GM04503 (cell line): ENCODE measurements at regions not wholly inside any gene's neighbourhood (a gene's known extent, or its start where the extent isn't known, plus 50 kb on each side); places are given as distances from the start of the nearest gene placed in this dataset.

Experiments
- DNase-seq: peaks from one replicate; pipeline ENCODE4 v3.0.0-alpha.2; 2012; ENCODE audit warnings: low read depth

DNA sequence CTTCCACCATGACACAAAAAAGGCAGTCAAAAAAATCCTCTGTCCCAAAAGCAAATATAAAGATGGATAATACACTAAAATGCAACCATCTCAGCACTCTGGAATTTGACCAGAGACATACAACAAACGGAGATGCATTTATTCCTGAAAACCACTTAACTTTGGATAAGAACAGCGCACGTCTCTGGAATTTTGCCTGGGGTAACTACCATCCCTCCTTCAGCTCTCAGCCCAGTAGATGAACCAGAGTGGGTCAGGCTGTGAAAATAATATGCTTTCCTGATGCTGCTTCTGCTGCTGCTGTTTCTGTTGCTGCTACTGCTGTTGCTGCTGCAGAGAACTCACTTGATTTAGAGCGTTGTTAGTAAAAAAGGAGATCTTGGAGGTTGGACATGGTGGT lies 133.8 kb upstream of the ACVR2A start:
- no peak for DNase-seq

DNA sequence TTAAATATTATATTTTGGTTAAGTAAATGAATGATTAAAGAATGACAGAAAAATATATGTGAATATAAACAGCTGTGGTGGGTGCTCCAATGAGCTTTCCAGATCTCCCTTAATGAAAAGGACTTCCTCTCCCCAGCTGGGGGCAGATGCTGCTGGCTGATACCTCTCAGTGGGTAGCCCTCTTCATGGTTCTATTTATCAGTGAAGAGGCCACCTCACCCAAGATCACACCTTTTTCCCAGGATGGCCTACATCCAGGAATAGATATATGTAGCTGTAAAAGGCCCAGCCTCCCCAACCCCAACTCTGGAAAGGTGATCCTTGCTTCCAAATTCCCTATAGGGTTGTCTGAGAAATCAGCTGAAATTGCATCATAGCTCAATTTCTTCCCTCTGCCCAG lies 135.2 kb upstream of the ACVR2A start:
- no peak for DNase-seq

DNA sequence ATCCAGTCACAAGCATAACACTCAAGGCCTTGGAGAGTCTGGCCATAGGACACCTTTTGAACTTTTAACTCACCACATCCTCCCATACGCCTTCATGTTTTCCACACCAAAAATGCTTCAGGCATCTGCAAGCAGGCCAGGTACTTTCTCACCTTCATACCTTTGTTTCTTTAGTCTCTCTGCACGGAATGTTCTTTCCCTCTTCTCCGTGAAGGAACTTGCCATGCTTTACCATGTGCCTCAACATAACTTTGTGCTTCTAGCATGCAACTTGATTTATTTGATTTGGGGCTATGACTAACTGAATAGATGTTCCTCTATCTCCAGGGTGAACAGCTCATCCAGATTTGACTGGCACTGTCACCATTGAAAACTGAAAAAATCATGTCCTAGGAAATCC lies 141.7 kb upstream of the ACVR2A start:
- DNase-seq, result no peak

DNA sequence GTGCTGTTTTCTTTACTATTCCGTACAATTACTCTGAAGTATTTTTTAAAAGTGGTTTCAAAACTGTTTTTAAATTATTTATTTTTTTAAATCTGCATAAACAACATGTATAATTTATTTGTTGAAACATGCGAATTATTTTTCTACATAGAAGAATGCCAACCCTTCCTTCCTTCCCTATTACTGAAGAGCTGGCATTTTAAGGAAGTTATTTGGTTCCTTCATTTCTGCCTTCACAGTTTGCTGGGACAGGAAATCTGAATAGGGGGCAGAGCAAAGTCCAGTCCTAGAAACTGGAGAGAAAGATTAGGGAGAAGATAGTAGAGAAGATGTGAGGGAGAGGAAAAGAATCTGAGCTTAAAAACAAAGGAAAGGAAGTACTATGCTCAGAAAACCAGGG lies 146.7 kb upstream of the ACVR2A start:
- DNase-seq, result no peak

DNA sequence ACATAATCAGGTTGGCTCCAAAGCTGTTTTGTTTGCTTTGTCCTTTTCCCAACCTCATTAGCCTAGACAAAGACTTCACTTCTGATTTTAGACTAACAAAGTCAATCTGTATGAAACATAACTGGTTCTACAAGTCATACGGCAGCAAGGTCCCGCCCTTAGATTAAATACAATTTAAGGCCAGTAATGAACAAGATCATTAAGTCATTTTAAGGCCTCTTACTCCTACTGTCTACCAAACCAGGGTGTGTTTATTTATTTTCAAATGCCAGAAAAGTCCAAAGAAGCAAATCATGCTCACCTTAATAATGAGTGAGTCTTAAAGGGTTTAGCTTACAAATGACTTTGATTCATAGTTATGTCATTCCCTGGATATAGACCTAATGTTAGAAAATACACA lies 148.4 kb upstream of the ACVR2A start:
- DNase-seq, result no peak

DNA sequence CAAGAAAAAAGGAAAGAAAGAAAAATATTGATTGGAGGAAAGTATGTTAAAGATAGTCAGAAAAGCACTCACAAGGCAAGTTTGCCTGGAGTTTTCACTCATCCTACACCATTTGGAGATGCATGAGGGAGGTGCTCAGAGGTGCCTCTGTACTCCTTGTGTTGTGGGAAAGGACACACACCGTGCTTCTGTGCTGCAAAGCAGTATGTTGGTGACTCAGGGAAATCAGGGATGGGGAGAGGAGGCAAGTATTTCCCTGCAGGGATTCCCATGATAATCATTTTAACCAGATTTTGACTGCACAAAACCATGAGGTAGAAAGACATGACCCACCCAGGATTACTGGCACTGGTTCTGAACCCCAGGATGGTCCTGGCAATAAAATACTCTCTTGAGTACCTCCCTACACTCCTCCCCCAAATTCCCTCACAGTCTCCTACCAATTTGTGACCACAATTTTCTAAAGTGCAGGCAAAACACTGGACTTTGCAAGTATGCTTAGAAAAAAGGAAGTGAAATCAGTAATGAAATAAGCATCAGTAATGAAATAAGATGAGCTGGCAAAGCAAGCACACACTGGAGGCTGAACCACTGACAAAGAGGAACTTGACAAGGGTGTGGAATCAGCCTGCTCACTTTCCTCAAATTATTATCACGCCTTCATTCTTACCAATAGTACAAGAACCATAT lies 155.5 kb upstream of the ACVR2A start:
- DNase-seq, result no peak

DNA sequence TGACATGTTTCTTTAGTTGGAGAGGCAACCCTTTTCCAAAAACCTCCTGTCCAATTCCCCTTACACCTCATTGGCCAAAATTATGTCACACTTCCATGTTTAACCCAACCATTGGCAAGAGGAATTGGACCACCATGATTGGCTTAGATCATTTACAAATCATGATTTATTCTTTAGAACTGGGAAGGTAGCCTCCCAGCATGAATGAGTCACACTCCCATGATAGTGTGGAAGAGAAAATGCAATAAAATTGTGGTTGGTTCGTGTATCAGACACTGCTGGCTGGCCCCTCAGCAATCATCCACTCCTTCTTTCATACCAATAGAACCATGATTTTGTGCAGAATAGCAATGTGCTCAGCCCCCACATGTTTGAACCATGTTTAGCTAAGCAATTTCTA lies 156.6 kb upstream of the ACVR2A start:
- no peak for DNase-seq

DNA sequence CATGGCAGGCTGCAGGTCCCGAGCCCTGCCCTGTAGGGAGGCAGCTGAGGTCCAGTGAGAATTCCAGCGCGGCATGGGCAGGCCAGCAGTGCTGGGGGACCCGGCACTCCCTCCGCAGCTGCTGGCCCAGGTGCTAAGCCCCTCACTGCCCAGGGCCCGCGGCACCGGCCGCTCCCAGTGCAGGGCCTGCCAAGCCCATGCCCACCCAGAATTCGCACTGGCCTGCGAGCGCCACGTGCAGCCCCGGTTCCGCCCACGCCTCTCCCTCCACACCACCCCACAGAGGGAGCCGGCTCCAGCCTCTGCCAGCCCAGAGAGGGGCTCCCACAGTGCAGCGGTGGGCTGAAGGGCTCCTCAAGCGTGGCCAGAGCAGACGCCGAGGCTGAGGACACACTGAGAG lies 158.5 kb upstream of the ACVR2A start:
- DNase-seq, result no peak

DNA sequence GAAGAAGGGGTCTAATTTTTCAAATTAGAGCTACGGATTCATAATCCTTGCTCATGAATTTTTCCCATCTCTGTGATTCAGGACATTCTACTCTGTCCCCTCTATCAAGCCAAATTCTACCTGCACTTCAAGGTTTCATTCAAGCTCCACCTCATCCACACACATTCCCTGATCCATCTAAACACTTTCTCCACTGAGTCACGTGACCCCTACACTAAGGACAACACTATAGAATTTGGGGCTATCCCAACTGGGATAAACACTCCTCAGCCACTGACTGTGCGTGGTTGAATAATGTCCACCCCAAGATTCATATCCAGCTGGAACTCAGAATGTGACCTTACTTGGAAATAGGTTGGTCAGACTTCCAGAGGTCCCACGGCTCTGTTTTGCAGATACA lies 159.9 kb upstream of the ACVR2A start:
- no peak for DNase-seq

DNA sequence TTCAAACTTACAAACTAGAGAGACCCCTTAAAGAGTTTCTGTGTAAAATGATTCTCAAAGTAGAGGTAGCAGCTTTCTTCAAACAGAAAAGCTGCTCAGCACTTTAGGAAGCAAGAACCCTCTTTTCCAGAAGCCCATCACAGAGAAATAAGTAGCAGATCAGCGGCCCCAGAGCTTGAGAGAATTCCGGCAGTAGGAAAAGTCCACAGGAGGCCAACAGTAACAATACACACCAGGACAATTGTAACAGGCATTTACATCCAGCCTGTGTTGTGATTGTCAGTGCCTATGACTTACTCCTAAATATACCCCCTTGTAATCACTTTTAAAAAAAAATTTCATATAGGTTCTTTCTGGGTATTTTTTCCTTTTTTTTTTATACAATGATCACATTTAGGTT lies 161.4 kb upstream of the ACVR2A start:
- DNase-seq, result no peak

DNA sequence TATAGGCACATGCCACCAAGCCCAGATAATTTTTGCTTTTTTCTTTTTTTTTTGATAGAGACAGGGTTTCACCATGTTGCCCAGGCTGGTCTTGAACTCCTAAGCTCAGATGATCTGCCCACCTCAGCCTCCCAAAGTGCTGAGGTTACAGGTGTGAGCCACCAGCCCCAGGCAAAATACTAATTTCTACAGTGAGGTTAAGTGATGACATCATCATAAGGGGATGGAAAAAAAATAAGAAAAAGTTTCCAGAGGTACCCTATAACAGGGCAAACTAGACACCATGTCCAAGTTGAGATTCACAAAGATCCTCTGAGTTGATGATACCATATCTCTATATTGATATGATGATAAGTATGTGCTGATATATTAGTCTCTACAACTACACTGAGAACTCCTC lies 163.7 kb upstream of the ACVR2A start:
- DNase-seq, result no peak

DNA sequence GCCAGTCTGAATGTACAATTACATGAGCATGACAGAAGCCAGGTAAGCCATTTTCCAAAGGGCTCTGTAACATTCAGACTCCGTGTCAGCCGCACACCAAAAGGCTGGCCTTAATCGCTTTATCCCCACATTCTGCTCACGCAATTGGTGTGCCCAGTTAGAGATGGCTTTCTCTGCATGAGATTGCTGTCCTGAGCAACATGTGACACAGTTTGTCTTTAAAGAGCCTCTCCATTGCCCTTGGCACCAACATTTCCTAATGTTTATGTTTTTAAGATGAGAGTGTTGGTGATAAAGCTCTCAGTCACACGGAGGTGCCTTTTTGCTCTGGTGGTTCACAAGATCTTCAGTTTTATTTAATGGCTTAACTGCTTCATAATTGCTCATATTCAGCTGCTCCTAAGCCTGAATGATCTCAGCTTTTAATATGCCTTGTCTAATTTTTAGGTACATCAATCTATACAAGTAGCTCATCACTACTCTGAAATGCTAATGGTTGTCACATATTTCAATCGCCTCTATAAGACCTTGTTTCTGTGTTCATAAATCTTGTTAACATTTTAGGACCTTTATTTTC lies 164.8 kb upstream of the ACVR2A start:
- DNase-seq, result no peak

DNA sequence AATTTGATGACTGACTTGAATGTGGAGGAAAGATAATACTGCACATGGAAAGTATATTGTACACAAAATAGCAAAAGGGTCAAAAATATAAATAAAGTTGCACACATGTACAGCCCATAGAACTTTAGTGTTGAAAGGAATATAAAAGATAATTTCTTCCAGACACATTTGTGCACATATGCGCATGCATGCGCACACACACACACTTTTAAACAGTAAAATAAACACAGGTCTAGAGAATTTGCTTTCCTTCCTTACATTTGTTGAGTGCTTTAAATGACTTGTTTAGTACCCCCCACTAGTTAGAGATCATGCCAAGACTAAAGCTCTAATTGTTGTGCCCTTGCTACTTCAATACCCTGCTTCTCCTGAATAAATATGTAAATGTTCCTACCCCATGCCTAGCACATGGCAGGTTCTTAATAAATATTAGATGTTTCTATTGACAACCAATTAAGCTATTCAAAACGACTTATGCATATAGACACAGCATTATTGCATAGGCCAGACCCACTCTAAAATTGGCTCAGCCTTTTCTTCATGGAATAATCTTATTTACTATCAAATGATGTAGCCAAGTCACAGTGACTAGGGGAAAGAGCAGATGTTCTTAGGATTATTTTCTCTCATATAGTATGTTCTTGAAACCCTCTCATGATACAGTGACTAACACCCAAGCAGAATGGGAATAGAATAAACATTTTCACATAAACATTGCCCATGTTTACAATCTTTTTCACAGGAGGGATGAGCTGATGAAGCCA lies 165.5 kb upstream of the ACVR2A start:
- no peak for DNase-seq

DNA sequence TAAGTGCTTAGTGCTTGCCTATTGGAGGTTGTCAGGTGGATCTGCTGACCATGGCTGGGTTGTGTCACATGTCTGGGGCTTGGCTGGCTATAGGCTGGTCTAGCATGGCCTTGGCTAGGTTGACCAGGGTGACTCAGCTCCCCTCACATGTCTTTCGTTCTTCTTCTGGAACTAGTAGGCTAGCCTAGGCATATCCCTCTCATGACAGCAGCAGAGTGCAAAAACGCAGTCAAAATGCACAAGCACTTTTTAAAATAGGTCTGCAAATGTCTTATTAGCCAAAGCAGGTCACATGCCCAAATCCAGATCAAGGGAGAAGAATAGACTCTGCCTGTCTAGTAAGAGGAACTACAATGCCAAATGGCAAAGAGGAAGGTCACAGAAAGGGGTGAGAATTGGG lies 179.7 kb upstream of the ACVR2A start:
- DNase-seq, result no peak

DNA sequence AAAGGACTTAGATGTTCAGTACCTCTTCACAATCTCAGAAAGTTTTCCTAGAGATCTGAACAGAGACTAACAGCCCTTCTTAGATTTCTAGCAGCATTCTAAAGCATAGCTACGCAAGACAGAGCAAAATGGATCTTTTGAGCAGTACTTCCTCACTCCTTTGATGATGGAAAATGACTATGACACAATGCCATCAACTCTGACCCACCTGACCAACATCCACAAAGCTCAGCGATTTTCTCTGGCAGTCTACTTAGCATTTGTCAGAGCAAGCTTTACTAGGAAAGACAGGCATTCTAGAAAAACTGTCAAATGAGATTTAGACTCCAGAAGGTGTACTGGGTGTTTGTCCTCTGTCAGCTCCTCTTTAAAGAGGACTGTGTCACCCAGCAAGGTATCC lies 180.9 kb upstream of the ACVR2A start:
- no peak for DNase-seq

DNA sequence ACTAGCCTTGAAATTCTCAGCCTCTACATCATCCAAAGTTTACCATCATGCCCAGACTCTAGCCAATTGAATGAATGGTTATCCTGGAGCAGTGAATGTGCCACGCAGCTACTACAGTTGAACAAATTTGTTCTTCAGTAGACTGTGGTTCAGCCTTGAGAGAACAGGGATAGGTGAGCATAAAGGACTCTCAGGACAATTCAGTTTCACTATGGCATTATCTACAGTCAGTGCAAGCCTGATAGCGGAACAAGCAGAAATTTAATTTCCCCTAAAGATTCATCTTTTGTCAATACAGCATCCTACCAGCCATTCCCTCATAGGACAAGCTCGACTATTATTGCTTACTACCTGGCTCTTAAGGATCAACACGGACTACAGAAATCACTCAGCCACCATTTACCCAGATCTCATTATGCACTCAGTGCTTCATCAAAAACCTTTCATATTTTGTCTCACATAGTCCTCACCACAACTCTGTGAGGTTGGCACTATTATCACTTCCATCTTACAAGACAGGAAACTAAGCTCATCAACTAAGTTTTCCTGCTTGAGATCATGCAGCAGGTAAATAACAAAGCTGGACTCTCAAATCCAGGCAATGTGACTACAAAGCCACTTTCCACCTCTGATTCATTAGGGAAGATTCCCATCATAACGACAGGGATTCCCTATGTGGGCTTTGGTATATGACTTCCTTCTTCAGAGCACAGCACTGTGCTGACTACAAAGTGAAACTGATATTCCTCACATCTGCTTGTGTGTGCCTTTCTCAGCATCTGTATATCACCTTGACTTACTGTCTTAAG lies 181.5 kb upstream of the ACVR2A start:
- no peak for DNase-seq

DNA sequence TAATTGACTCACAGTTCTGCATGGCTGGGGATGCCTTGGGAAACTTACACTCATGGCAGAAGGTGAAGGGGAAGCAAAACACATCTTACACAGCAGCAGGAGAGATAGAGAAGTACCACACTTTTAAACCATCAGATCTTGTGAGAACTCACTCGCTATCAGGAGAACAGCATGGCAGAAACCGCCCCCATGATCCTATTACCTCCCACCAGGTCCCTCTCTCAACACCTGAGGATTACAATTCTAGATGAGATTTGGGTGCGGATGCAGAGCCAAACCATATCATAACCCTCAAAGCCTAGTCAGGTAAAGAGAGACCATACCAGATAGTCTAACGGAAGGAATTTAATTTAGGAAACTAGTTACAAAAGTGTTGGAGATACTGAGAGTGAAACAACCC lies 182.6 kb upstream of the ACVR2A start:
- DNase-seq, result no peak

DNA sequence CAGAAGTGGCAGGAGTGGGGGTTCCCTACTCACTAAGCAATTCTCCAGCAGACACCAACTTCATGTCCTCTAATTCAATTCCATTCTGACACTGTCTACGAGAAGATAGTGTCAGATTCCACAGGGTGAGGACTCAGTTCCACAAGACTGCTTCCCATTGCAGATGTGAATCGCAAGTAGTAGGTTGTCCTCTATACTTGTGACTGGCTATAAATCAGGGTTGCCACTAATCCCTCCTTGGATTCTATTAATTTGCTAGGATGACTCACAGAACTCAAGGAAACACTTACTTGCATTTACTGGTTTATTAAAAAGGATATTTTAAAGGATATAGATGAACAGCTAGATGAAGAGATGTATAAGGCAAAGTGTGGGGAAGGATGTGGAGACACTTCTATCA lies 184.1 kb upstream of the ACVR2A start:
- no peak for DNase-seq

DNA sequence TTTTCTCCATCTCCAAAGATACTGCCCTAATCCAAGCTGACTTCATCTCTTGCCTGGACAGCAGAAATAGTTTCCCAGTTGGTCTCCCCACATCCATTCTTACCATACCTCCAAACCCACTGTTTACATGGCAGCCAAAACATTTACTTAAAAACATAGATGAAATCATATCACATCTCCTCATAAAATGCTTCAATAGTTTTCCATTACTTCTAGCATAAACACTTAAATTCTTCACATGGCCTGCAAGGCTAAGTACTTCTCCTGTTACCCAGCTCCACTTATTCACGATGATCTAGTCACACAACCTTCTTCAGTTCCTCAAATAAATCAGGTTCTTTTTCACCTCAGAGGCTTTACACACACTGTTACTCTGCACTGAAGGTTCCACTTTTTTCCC lies 185.8 kb upstream of the ACVR2A start:
- DNase-seq, result no peak

DNA sequence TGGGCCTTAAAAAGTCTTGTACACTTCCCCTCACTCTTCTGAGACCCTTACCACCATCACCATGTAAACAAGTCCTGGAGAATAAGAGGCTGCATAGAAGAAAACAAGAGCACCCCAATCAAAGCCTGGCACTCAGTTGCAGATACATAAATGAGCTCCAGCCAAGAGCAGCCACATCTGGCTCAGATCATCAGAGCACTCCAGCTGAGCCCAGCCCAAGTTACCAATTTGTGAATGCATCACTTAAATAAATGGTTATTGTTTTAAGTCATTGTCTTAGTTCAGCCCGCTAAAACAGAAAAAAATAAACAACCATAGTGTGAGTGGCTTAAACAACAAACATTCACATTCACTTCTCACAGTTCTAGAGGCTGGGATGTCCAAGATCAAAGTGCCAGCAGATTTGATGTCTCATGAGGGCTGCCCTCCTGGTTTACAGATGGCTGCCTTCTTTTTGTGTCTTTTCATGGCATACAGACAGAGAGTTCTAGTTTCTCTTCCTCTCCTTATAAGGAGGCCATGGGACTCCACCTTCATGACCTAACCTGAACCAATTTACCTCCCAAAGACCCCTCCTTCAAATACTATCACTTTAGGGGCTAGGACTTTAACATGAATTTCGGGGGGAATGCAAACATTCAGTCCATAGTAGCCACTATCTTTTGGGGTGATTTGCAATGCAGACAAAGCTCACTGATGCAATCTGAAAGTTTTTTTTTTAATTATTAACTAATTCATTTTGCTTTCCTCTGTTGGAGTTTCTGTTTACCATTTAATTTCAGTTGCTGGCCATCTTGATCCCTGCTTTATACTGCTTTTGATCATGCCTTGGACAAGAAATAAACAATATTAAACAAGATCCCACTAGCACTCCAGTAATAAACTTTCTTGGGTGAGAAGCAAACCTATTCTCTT lies 187.5 kb upstream of the ACVR2A start:
- DNase-seq, result no peak

DNA sequence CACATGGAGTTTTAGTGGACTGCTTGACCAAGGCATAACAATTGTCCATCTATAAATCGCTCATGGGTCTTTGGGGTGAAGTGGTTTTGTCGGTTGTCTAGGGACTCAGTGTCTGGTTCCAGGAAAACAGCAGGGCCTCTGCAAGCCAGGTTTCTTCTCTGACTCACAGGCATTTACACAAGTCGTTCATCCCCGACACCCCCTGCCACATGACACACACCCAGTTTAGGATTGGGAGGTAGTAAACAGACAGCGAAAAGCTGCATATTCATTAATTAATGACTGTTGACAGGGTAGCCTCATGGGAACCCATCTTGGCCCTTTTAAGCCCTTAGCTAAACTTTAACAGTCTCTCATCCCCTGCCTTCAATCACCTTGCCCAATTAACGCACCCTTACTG lies 194.8 kb upstream of the ACVR2A start:
- DNase-seq, result no peak

DNA sequence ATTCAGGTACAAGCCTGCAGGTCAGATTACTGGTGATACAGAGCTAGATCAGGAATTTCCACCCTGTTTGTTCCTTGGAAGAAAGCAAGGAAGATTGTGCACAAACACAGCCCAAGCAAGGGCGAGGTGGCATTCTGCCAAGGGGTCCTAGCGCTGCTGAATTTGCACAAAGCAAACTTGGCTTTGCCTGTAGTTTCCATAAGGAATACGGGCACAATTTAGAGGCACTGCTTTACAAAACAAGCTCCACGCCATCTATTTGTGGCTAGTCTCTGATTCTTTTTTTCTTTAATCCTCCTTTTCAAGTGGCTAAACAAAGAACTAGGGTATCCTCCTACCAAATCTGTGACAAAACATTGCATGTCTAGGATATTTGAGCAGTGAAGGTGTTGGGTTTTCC lies 195.5 kb upstream of the ACVR2A start:
- no peak for DNase-seq
